ENCODE measurements at regions not wholly inside any gene's neighbourhood (a gene's known extent, or its start where the extent isn't known, plus 50 kb on each side); places are given as distances from the start of the nearest gene placed in this dataset.
A peak's percentile ranks its signal among the peaks of the same experiment; 100 is the strongest.

GRCh38 chr1:19591482-19592091 lies 52.5 kb upstream of the NBL1 start:
- H3K4me3 ChIP-seq (ENCODE audit: low read length in 2 of 2) = no peak overlapping the region
- ATAC-seq (ENCODE audit: low FRiP score) = no peak
- intact Hi-C loops (cut with DNase I) = loop anchor here in 1 of 2 donors (10.0 kb wide), 2 partner anchors 107 to 207 kb away; partner anchors contain the start of gene CAPZB
- H3K9me3 ChIP-seq (ENCODE audit: control insufficient read depth, low read length) = no peaks in the 10 kb centered on the region
- no peak for DNase-seq
- no peak overlapping the region for H3K27ac ChIP-seq (ENCODE audit: low read depth in 1 of 2, low read length in 2 of 2)
- H3K27me3 ChIP-seq (ENCODE audit: control insufficient read depth in 1 of 2, insufficient read depth in 2 of 2, low read length in 1 of 2) = no peaks in the 10 kb centered on the region
- H3K36me3 ChIP-seq (ENCODE audit: control insufficient read depth in 1 of 2, insufficient read depth in 2 of 2, low read length in 1 of 2) = no peaks in the 10 kb centered on the region
- 68 to 71% methylated on average over 5 of the region's 5 CpGs for WGBS, 2 donors
- no peaks in the 10 kb centered on the region for H3K4me1 ChIP-seq (ENCODE audit: control insufficient read depth in 1 of 2, insufficient read depth in 2 of 2, low read length in 2 of 2)

GRCh38 chr1:19585507-19585906 lies 58.6 kb upstream of the NBL1 start:
- ATAC-seq (ENCODE audit: low FRiP score) (no peak), DNase-seq (no peak)
- no peaks in the 10 kb centered on the region for H3K36me3 ChIP-seq (ENCODE audit: control insufficient read depth in 1 of 2, insufficient read depth in 2 of 2, low read length in 1 of 2)
- no peaks in the 10 kb centered on the region for H3K4me1 ChIP-seq (ENCODE audit: control insufficient read depth in 1 of 2, insufficient read depth in 2 of 2, low read length in 2 of 2)
- intact Hi-C loops (cut with DNase I) = loop anchor here in 1 of 2 donors (10.0 kb wide), 1 partner anchor 241 kb away; no protein-coding TSS in a partner anchor
- no peaks in the 10 kb centered on the region for H3K27me3 ChIP-seq (ENCODE audit: control insufficient read depth in 1 of 2, insufficient read depth in 2 of 2, low read length in 1 of 2)
- WGBS, 2 donors = 94 to 96% methylated on average over 1 of the region's 1 CpG
- H3K27ac ChIP-seq (ENCODE audit: low read depth in 1 of 2, low read length in 2 of 2) = no peak overlapping the region
- no peak overlapping the region for H3K4me3 ChIP-seq (ENCODE audit: low read length in 2 of 2)
- no peaks in the 10 kb centered on the region for H3K9me3 ChIP-seq (ENCODE audit: control insufficient read depth, low read length)

- H3K9me3 ChIP-seq (ENCODE audit: control insufficient read depth, low read length) = no peaks in the 10 kb centered on the region
- intact Hi-C loops (cut with DNase I) = loop anchor here in 1 of 2 donors (10.0 kb wide), 1 partner anchor 238 kb away; no protein-coding TSS in a partner anchor
- no peak overlapping the region for H3K27ac ChIP-seq (ENCODE audit: low read depth in 1 of 2, low read length in 2 of 2)
- no peaks in the 10 kb centered on the region for H3K27me3 ChIP-seq (ENCODE audit: control insufficient read depth in 1 of 2, insufficient read depth in 2 of 2, low read length in 1 of 2)
- ATAC-seq (ENCODE audit: low FRiP score) (no peak), DNase-seq (peak; percentile 65 to 84)
- H3K4me3 ChIP-seq (ENCODE audit: low read length in 2 of 2) = no peak overlapping the region
- 40 to 43% methylated on average over 4 of the region's 4 CpGs for WGBS, 2 donors
- no peaks in the 10 kb centered on the region for H3K4me1 ChIP-seq (ENCODE audit: control insufficient read depth in 1 of 2, insufficient read depth in 2 of 2, low read length in 2 of 2)
- H3K36me3 ChIP-seq (ENCODE audit: control insufficient read depth in 1 of 2, insufficient read depth in 2 of 2, low read length in 1 of 2) = no peaks in the 10 kb centered on the region
Measured at GRCh38 chr1:19582318-19582717, 61.8 kb upstream of the NBL1 start.

GRCh38 chr1:19581381-19581780 lies 62.7 kb upstream of the NBL1 start:
- DNase-seq (no peak), ATAC-seq (ENCODE audit: low FRiP score) (no peak)
- 94 to 98% methylated on average over 7 of the region's 7 CpGs for WGBS, 2 donors
- Histone ChIP-seq H3K4me3 (ENCODE audit: low read length in 2 of 2) (no peak overlapping the region), H3K27me3 (ENCODE audit: control insufficient read depth in 1 of 2, insufficient read depth in 2 of 2, low read length in 1 of 2) (no peaks in the 10 kb centered on the region), H3K9me3 (ENCODE audit: control insufficient read depth, low read length) (no peaks in the 10 kb centered on the region), H3K27ac (ENCODE audit: low read depth in 1 of 2, low read length in 2 of 2) (no peak overlapping the region), H3K36me3 (ENCODE audit: control insufficient read depth in 1 of 2, insufficient read depth in 2 of 2, low read length in 1 of 2) (no peaks in the 10 kb centered on the region), H3K4me1 (ENCODE audit: control insufficient read depth in 1 of 2, insufficient read depth in 2 of 2, low read length in 2 of 2) (no peaks in the 10 kb centered on the region)
- intact Hi-C loops (cut with DNase I) = loop anchor here in 1 of 2 donors (10.0 kb wide), 1 partner anchor 237 kb away; no protein-coding TSS in a partner anchor

GRCh38 chr1:19577561-19577960 lies 66.5 kb upstream of the NBL1 start:
- H3K27me3 ChIP-seq (ENCODE audit: control insufficient read depth in 1 of 2, insufficient read depth in 2 of 2, low read length in 1 of 2) = no peaks in the 10 kb centered on the region
- intact Hi-C loops (cut with DNase I) = no loop called here
- H3K36me3 ChIP-seq (ENCODE audit: control insufficient read depth in 1 of 2, insufficient read depth in 2 of 2, low read length in 1 of 2) = no peaks in the 10 kb centered on the region
- H3K4me1 ChIP-seq (ENCODE audit: control insufficient read depth in 1 of 2, insufficient read depth in 2 of 2, low read length in 2 of 2) = no peaks in the 10 kb centered on the region
- H3K27ac ChIP-seq (ENCODE audit: low read depth in 1 of 2, low read length in 2 of 2) = no peak overlapping the region
- 64 to 67% methylated on average over 3 of the region's 3 CpGs for WGBS, 2 donors
- H3K4me3 ChIP-seq (ENCODE audit: low read length in 2 of 2) = no peak overlapping the region
- H3K9me3 ChIP-seq (ENCODE audit: control insufficient read depth, low read length) = no peaks in the 10 kb centered on the region
- ATAC-seq (ENCODE audit: low FRiP score) (no peak), DNase-seq (no peak)

GRCh38 chr1:19577036-19577435 lies 67.1 kb upstream of the NBL1 start:
- H3K27me3 ChIP-seq (ENCODE audit: control insufficient read depth in 1 of 2, insufficient read depth in 2 of 2, low read length in 1 of 2) = no peaks in the 10 kb centered on the region
- H3K4me1 ChIP-seq (ENCODE audit: control insufficient read depth in 1 of 2, insufficient read depth in 2 of 2, low read length in 2 of 2) = no peaks in the 10 kb centered on the region
- ATAC-seq (ENCODE audit: low FRiP score) = peak; percentile 50
- no peaks in the 10 kb centered on the region for H3K36me3 ChIP-seq (ENCODE audit: control insufficient read depth in 1 of 2, insufficient read depth in 2 of 2, low read length in 1 of 2)
- no peak for DNase-seq
- H3K27ac ChIP-seq (ENCODE audit: low read depth in 1 of 2, low read length in 2 of 2) = no peak overlapping the region
- H3K9me3 ChIP-seq (ENCODE audit: control insufficient read depth, low read length) = no peaks in the 10 kb centered on the region
- intact Hi-C loops (cut with DNase I) = no loop called here
- H3K4me3 ChIP-seq (ENCODE audit: low read length in 2 of 2) = no peak overlapping the region
- WGBS, 2 donors = 63 to 66% methylated on average over 5 of the region's 5 CpGs

GRCh38 chr1:19569786-19570185 lies 74.3 kb upstream of the NBL1 start:
- DNase-seq (no peak), ATAC-seq (ENCODE audit: low FRiP score) (no peak)
- no peaks in the 10 kb centered on the region for H3K27me3 ChIP-seq (ENCODE audit: control insufficient read depth in 1 of 2, insufficient read depth in 2 of 2, low read length in 1 of 2)
- no peaks in the 10 kb centered on the region for H3K36me3 ChIP-seq (ENCODE audit: control insufficient read depth in 1 of 2, insufficient read depth in 2 of 2, low read length in 1 of 2)
- intact Hi-C loops (cut with DNase I) = no loop called here
- H3K9me3 ChIP-seq (ENCODE audit: control insufficient read depth, low read length) = no peaks in the 10 kb centered on the region
- H3K27ac ChIP-seq (ENCODE audit: low read depth in 1 of 2, low read length in 2 of 2) = no peak overlapping the region
- no peaks in the 10 kb centered on the region for H3K4me1 ChIP-seq (ENCODE audit: control insufficient read depth in 1 of 2, insufficient read depth in 2 of 2, low read length in 2 of 2)
- H3K4me3 ChIP-seq (ENCODE audit: low read length in 2 of 2) = no peak overlapping the region
- WGBS, 2 donors = 93% methylated on average over 3 of the region's 3 CpGs

GRCh38 chr1:19567041-19567440 lies 77.1 kb upstream of the NBL1 start:
- Histone ChIP-seq H3K4me3 (ENCODE audit: low read length in 2 of 2) (no peak overlapping the region), H3K27ac (ENCODE audit: low read depth in 1 of 2, low read length in 2 of 2) (no peak overlapping the region), H3K36me3 (ENCODE audit: control insufficient read depth in 1 of 2, insufficient read depth in 2 of 2, low read length in 1 of 2) (no peaks in the 10 kb centered on the region), H3K9me3 (ENCODE audit: control insufficient read depth, low read length) (no peaks in the 10 kb centered on the region), H3K27me3 (ENCODE audit: control insufficient read depth in 1 of 2, insufficient read depth in 2 of 2, low read length in 1 of 2) (no peaks in the 10 kb centered on the region), H3K4me1 (ENCODE audit: control insufficient read depth in 1 of 2, insufficient read depth in 2 of 2, low read length in 2 of 2) (no peaks in the 10 kb centered on the region)
- 95 to 96% methylated on average over 4 of the region's 4 CpGs for WGBS, 2 donors
- no peak for DNase-seq
- intact Hi-C loops (cut with DNase I) = no loop called here
- ATAC-seq (ENCODE audit: low FRiP score) = no peak

GRCh38 chr1:19564366-19564765 lies 79.0 kb upstream of the CAPZB start:
- Histone ChIP-seq H3K9me3 (ENCODE audit: control insufficient read depth, low read length) (no peaks in the 10 kb centered on the region), H3K4me1 (ENCODE audit: control insufficient read depth in 1 of 2, insufficient read depth in 2 of 2, low read length in 2 of 2) (no peaks in the 10 kb centered on the region), H3K36me3 (ENCODE audit: control insufficient read depth in 1 of 2, insufficient read depth in 2 of 2, low read length in 1 of 2) (no peaks in the 10 kb centered on the region), H3K27me3 (ENCODE audit: control insufficient read depth in 1 of 2, insufficient read depth in 2 of 2, low read length in 1 of 2) (no peaks in the 10 kb centered on the region), H3K27ac (ENCODE audit: low read depth in 1 of 2, low read length in 2 of 2) (peak overlapping the region; percentile 69 to 83), H3K4me3 (ENCODE audit: low read length in 2 of 2) (no peak overlapping the region)
- intact Hi-C loops (cut with DNase I) = loop anchor here in 1 of 2 donors (2.0 to 5.0 kb wide), 2 partner anchors 78 to 318 kb away; partner anchors contain the start of gene OTUD3
- DNase-seq (no peak), ATAC-seq (ENCODE audit: low FRiP score) (peak; percentile 20)
- 40 to 41% methylated on average over 5 of the region's 5 CpGs for WGBS, 2 donors
